Esophagus squamous epithelium (tissue), 4 donors: ENCODE measurements at regions not wholly inside any gene's neighbourhood (a gene's known extent, or its start where the extent isn't known, plus 50 kb on each side); places are given as distances from the start of the nearest gene placed in this dataset.

ENCODE experiments used
- POLR2A ChIP-seq, 4 donors: fragments of 450-650 bp; IDR thresholded peaks; one replicate each; pipeline ENCODE4 v1.6.1; 2017; ENCODE audit warnings: antibody characterized with exemption in 4 of 4, mild to moderate bottlenecking in 4 of 4, moderate library complexity in 3 of 4
- TF ChIP-seq, protein P1 (sequence below), 6 experiments: fragments of 450-650 bp in 4 of 6; fragments of 200-600 bp in 2 of 6; sonication (generic) in 2 of 6; IDR thresholded peaks; one replicate each; pipeline ENCODE4 v1.5.1; 2016 to 2019; ENCODE audit warnings: antibody characterized with exemption in 6 of 6, mild to moderate bottlenecking in 4 of 6, moderate library complexity in 4 of 6

DNA sequence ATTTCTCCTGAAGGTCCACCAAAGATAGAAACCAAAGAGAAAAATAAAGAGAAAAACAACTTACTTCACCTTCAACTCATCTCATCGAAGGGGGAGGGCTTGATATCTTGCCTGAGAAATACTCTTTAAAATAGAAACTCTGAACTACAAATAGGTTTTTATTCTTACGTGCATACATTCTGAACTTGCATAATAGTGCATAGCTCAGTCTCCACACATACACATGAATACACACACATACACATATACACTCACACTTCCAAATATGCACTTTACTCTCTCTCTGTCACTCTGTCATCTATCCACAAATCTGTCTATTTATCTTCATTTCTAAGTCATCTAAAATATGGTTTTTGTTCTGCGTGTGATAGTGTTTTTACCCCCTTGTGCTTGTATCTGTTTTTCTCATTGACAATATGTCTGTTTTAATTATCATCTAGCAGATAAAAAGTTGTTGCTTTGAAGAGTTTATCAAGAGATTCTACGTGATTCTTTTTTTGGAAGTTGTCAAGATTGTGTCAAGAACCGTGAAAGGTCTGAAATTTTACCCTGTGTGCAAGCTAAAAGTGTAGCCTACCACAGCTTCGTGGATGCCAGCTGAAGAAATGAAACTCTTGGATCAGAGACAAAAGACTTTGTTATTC lies 468.8 kb downstream of the EPM2A start:
- TF ChIP-seq, protein P1, sequence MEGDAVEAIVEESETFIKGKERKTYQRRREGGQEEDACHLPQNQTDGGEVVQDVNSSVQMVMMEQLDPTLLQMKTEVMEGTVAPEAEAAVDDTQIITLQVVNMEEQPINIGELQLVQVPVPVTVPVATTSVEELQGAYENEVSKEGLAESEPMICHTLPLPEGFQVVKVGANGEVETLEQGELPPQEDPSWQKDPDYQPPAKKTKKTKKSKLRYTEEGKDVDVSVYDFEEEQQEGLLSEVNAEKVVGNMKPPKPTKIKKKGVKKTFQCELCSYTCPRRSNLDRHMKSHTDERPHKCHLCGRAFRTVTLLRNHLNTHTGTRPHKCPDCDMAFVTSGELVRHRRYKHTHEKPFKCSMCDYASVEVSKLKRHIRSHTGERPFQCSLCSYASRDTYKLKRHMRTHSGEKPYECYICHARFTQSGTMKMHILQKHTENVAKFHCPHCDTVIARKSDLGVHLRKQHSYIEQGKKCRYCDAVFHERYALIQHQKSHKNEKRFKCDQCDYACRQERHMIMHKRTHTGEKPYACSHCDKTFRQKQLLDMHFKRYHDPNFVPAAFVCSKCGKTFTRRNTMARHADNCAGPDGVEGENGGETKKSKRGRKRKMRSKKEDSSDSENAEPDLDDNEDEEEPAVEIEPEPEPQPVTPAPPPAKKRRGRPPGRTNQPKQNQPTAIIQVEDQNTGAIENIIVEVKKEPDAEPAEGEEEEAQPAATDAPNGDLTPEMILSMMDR (IDR thresholded peaks at IDR 0.05), result no peak
- no peak for TF ChIP-seq POLR2A (IDR thresholded peaks at IDR 0.05)
